H9 (cell line): ENCODE measurements at regions not wholly inside any gene's neighbourhood (a gene's known extent, or its start where the extent isn't known, plus 50 kb on each side); places are given as distances from the start of the nearest gene placed in this dataset.

Source experiments
- DNase-seq: peaks from one replicate; pipeline ENCODE4 v3.0.0-alpha.2; 2017
- H2AFZ ChIP-seq: one replicate; pipeline ENCODE4 v1.6.1; 2013; ENCODE audit warnings: mild to moderate bottlenecking, low read length, control low read depth, moderate library complexity
- H2AK5ac ChIP-seq: 2 replicates; pipeline ENCODE4 v1.6.1; 2013; ENCODE audit warnings: low read length, control low read depth, mixed read lengths; ENCODE audit not compliant: insufficient read length
- H2BK120ac ChIP-seq: one replicate; pipeline ENCODE4 v1.6.1; 2013; ENCODE audit warnings: low read depth, mild to moderate bottlenecking, low read length, control low read depth, inconsistent platforms; ENCODE audit not compliant: poor library complexity, severe bottlenecking
- H2BK12ac ChIP-seq: 2 replicates; pipeline ENCODE4 v1.6.1; 2013; ENCODE audit warnings: low read length, control low read depth, mixed read lengths, low read depth; ENCODE audit not compliant: insufficient read length
- H2BK15ac ChIP-seq: 2 replicates; pipeline ENCODE4 v1.6.1; 2013; ENCODE audit warnings: low read depth, low read length, control low read depth
- H2BK20ac ChIP-seq: one replicate; pipeline ENCODE4 v1.6.1; 2013; ENCODE audit warnings: low read depth, mild to moderate bottlenecking, low read length, control low read depth, inconsistent platforms; ENCODE audit not compliant: poor library complexity, severe bottlenecking
- H2BK5ac ChIP-seq: 2 replicates; pipeline ENCODE4 v1.6.1; 2013; ENCODE audit warnings: low read length, control low read depth, mixed read lengths; ENCODE audit not compliant: insufficient read length
- H3K14ac ChIP-seq: 2 replicates; pipeline ENCODE4 v1.6.1; 2013; ENCODE audit warnings: low read length, control low read depth; ENCODE audit not compliant: insufficient read depth
- H3K18ac ChIP-seq: 2 replicates; pipeline ENCODE4 v1.6.1; 2013; ENCODE audit warnings: low read depth, mild to moderate bottlenecking, mixed read lengths, low read length, control low read depth; ENCODE audit not compliant: insufficient read length
- H3K23ac ChIP-seq: 2 replicates; pipeline ENCODE4 v1.6.1; 2013; ENCODE audit warnings: low read length, control low read depth, mixed read lengths, low read depth; ENCODE audit not compliant: insufficient read length
- H3K23me2 ChIP-seq: 2 replicates; pipeline ENCODE4 v1.6.1; 2013; ENCODE audit warnings: low read depth, mild to moderate bottlenecking, mixed read lengths, low read length, control low read depth; ENCODE audit not compliant: insufficient read length, poor library complexity, severe bottlenecking
- H3K27ac ChIP-seq: 2 replicates; pipeline ENCODE4 v1.5.1; 2013; ENCODE audit warnings: low read length, control low read depth, mixed read lengths, low read depth; ENCODE audit not compliant: insufficient read length
- H3K27me3 ChIP-seq: 2 replicates; pipeline ENCODE4 v1.6.1; 2013; ENCODE audit warnings: low read length, control low read depth, inconsistent platforms; ENCODE audit not compliant: insufficient read depth
- H3K4ac ChIP-seq: 2 replicates; pipeline ENCODE4 v1.6.1; 2013; ENCODE audit warnings: low read depth, mild to moderate bottlenecking, control low read depth, inconsistent platforms, low read length, moderate library complexity
- H3K4me1 ChIP-seq: 2 replicates; pipeline ENCODE4 v1.6.1; 2013; ENCODE audit warnings: low read length, control low read depth, inconsistent platforms; ENCODE audit not compliant: insufficient read depth
- H3K4me2 ChIP-seq: 2 replicates; pipeline ENCODE4 v1.6.1; 2013; ENCODE audit warnings: low read length, control low read depth, mixed read lengths; ENCODE audit not compliant: insufficient read length, insufficient read depth
- H3K56ac ChIP-seq: 2 replicates; pipeline ENCODE4 v1.6.1; 2013; ENCODE audit warnings: low read depth, mild to moderate bottlenecking, mixed read lengths, low read length, control low read depth; ENCODE audit not compliant: insufficient read length
- H3K79me1 ChIP-seq: 2 replicates; pipeline ENCODE4 v1.6.1; 2013; ENCODE audit warnings: low read depth, mild to moderate bottlenecking, moderate library complexity, low read length, control low read depth, inconsistent platforms; ENCODE audit not compliant: insufficient read depth, poor library complexity, severe bottlenecking
- H3K79me2 ChIP-seq: 2 replicates; pipeline ENCODE4 v1.6.1; 2013; ENCODE audit warnings: low read length, control low read depth, inconsistent platforms; ENCODE audit not compliant: insufficient read depth
- H3K9ac ChIP-seq: 2 replicates; pipeline ENCODE4 v1.6.1; 2013; ENCODE audit warnings: low read length, control low read depth, mixed read lengths; ENCODE audit not compliant: insufficient read length; ENCODE audit errors: extremely low read depth
- H3K9me3 ChIP-seq: one replicate; pipeline ENCODE4 v1.6.1; 2013; ENCODE audit warnings: low read depth, low read length, inconsistent platforms; ENCODE audit not compliant: control insufficient read depth
- H3T11ph ChIP-seq: one replicate; pipeline ENCODE4 v1.6.1; 2013; ENCODE audit warnings: mild to moderate bottlenecking, low read length, control low read depth, inconsistent platforms
- H4K20me1 ChIP-seq: one replicate; pipeline ENCODE4 v1.6.1; 2013; ENCODE audit not compliant: control insufficient read depth, insufficient read length, insufficient read depth
- H4K5ac ChIP-seq: 2 replicates; pipeline ENCODE4 v1.6.1; 2013; ENCODE audit warnings: low read depth, mild to moderate bottlenecking, mixed read lengths, low read length, control low read depth; ENCODE audit not compliant: insufficient read length
- H4K8ac ChIP-seq: replicated peaks from 2 replicates; pipeline ENCODE4 v1.6.1; 2013; ENCODE audit warnings: low read length, control low read depth, mixed read lengths, low read depth; ENCODE audit not compliant: insufficient read length
- H4K91ac ChIP-seq: 2 replicates; pipeline ENCODE4 v1.6.1; 2013; ENCODE audit warnings: low read depth, mild to moderate bottlenecking, moderate library complexity, mixed read lengths, low read length, control low read depth; ENCODE audit not compliant: insufficient read length
- H3K27ac Mint-ChIP-seq, 3 experiments: 2 replicates in 2 of 3; 3 replicates in 1 of 3; pipeline ENCODE4 v1.8.0; 2020 to 2021; ENCODE audit warnings: mixed read lengths in 3 of 3, mild to moderate bottlenecking in 1 of 3, moderate library complexity in 1 of 3
- H3K27me3 Mint-ChIP-seq: 2 replicates; pipeline ENCODE4 v1.8.0; 2021; ENCODE audit warnings: low read depth, mild to moderate bottlenecking, moderate library complexity, mixed read lengths
- H3K36me3 Mint-ChIP-seq, 3 experiments: 2 replicates in 2 of 3; 3 replicates in 1 of 3; pipeline ENCODE4 v1.8.0; 2020 to 2021; ENCODE audit warnings: low read depth in 3 of 3, mixed read lengths in 3 of 3; ENCODE audit not compliant: insufficient read depth in 1 of 3
- H3K4me1 Mint-ChIP-seq, 2 experiments: 2 replicates each; pipeline ENCODE4 v1.8.0; 2020; ENCODE audit warnings: mixed read lengths in 2 of 2
- H3K4me3 Mint-ChIP-seq, 2 experiments: 2 replicates in 1 of 2; 3 replicates in 1 of 2; pipeline ENCODE4 v1.8.0; 2020 to 2021; ENCODE audit warnings: mild to moderate bottlenecking in 2 of 2, mixed read lengths in 2 of 2, moderate library complexity in 1 of 2
- H3K9me3 Mint-ChIP-seq, 2 experiments: 2 replicates in 1 of 2; 3 replicates in 1 of 2; pipeline ENCODE4 v1.8.0; 2020; ENCODE audit warnings: mild to moderate bottlenecking in 2 of 2, mixed read lengths in 2 of 2, moderate library complexity in 1 of 2
- WGBS: extraction: QIAGEN DNeasy Blood & Tissue Kit; methylation state at CpG from one replicate; pipeline ENCODE4 v1.1.7; 2013; ENCODE audit warnings: missing lambda C conversion rate, low lambda C conversion rate, mixed read lengths; ENCODE audit not compliant: insufficient read length; ENCODE audit errors: extremely low coverage; 5-methylcytosine and 5-hydroxymethylcytosine counted together
- TF ChIP-seq, protein P1 (sequence below): fragments of 200-600 bp; sonication (generic); conservative IDR thresholded peaks from 3 replicates; pipeline ENCODE4 v1.8.0; 2021; ENCODE audit warnings: antibody characterized with exemption, mild to moderate bottlenecking

DNA sequence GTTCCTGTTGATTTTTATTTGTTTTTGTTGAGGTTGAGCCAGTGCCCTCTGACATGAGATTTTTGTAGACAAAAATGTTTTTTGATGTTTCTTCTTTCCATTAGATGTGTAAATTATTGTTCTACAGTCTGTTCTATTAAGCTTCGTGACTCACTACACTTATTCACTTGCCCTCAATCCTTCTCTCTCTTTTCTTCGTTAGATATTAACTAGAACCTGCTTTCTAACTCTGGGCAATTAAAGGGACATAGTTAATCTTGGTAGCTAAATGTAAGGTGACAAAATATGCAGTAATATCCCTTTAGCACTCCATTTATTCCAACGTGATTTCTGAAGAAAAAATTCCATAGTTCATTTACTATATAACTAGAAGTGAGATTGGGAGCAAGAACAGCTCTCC lies 333.9 kb downstream of the PDHA2 start:
- DNase-seq: no peak
- H3K79me1 ChIP-seq: no peaks in the 10 kb centered on the region
- H4K5ac ChIP-seq: no peak overlapping the region
- H3K4me1 Mint-ChIP-seq: no peaks in the 10 kb centered on the region
- no peak overlapping the region for H2BK12ac ChIP-seq
- no peak overlapping the region for H3K14ac ChIP-seq
- no peak overlapping the region for H3K18ac ChIP-seq
- H2AK5ac ChIP-seq: no peak overlapping the region
- H3K27me3 ChIP-seq: no peaks in the 10 kb centered on the region
- no peak overlapping the region for H4K8ac ChIP-seq
- H3K4ac ChIP-seq: no peak overlapping the region
- no peaks in the 10 kb centered on the region for H3K9me3 ChIP-seq
- TF ChIP-seq, protein P1, sequence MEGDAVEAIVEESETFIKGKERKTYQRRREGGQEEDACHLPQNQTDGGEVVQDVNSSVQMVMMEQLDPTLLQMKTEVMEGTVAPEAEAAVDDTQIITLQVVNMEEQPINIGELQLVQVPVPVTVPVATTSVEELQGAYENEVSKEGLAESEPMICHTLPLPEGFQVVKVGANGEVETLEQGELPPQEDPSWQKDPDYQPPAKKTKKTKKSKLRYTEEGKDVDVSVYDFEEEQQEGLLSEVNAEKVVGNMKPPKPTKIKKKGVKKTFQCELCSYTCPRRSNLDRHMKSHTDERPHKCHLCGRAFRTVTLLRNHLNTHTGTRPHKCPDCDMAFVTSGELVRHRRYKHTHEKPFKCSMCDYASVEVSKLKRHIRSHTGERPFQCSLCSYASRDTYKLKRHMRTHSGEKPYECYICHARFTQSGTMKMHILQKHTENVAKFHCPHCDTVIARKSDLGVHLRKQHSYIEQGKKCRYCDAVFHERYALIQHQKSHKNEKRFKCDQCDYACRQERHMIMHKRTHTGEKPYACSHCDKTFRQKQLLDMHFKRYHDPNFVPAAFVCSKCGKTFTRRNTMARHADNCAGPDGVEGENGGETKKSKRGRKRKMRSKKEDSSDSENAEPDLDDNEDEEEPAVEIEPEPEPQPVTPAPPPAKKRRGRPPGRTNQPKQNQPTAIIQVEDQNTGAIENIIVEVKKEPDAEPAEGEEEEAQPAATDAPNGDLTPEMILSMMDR: no peak
- no peak overlapping the region for H3K4me3 Mint-ChIP-seq
- H3K23me2 ChIP-seq: no peaks in the 10 kb centered on the region
- no peak overlapping the region for H3T11ph ChIP-seq
- no peak overlapping the region for H2BK5ac ChIP-seq
- no peaks in the 10 kb centered on the region; the same call in 1 of the 2 replicates for H3K27me3 Mint-ChIP-seq
- no CpG with 5 or more reads among the region's 3 CpGs for WGBS
- H3K56ac ChIP-seq: no peak overlapping the region
- H2BK15ac ChIP-seq: no peak overlapping the region
- no peak overlapping the region for H3K27ac ChIP-seq
- H3K23ac ChIP-seq: no peak overlapping the region
- H3K9me3 Mint-ChIP-seq: peaks cover 0 to 2% of the 10 kb centered on the region in 2 experiments; a peak in 3 of 5 replicates
- no peak overlapping the region for H3K27ac Mint-ChIP-seq
- no peak overlapping the region for H2BK120ac ChIP-seq
- peaks cover 0 to 5% (median 0%) of the 10 kb centered on the region in 3 experiments; a peak in 2 of 7 replicates for H3K36me3 Mint-ChIP-seq
- H3K4me1 ChIP-seq: no peaks in the 10 kb centered on the region
- no peak overlapping the region for H3K4me2 ChIP-seq
- no peaks in the 10 kb centered on the region for H3K79me2 ChIP-seq
- no peak overlapping the region for H2AFZ ChIP-seq
- no peak overlapping the region for H3K9ac ChIP-seq
- H4K91ac ChIP-seq: no peak overlapping the region
- H2BK20ac ChIP-seq: no peak overlapping the region
- no peaks in the 10 kb centered on the region for H4K20me1 ChIP-seq
